H9 (cell line): ENCODE measurements at regions not wholly inside any gene's neighbourhood (a gene's known extent, or its start where the extent isn't known, plus 50 kb on each side); places are given as distances from the start of the nearest gene placed in this dataset.

Experiments used
- DNase-seq: peaks from one replicate; pipeline ENCODE4 v3.0.0-alpha.2; 2017
- H2AFZ ChIP-seq: one replicate; pipeline ENCODE4 v1.6.1; 2013; ENCODE audit warnings: mild to moderate bottlenecking, low read length, control low read depth, moderate library complexity
- H2AK5ac ChIP-seq: 2 replicates; pipeline ENCODE4 v1.6.1; 2013; ENCODE audit warnings: low read length, control low read depth, mixed read lengths; ENCODE audit not compliant: insufficient read length
- H2BK120ac ChIP-seq: one replicate; pipeline ENCODE4 v1.6.1; 2013; ENCODE audit warnings: low read depth, mild to moderate bottlenecking, low read length, control low read depth, inconsistent platforms; ENCODE audit not compliant: poor library complexity, severe bottlenecking
- H2BK12ac ChIP-seq: 2 replicates; pipeline ENCODE4 v1.6.1; 2013; ENCODE audit warnings: low read length, control low read depth, mixed read lengths, low read depth; ENCODE audit not compliant: insufficient read length
- H2BK15ac ChIP-seq: 2 replicates; pipeline ENCODE4 v1.6.1; 2013; ENCODE audit warnings: low read depth, low read length, control low read depth
- H2BK20ac ChIP-seq: one replicate; pipeline ENCODE4 v1.6.1; 2013; ENCODE audit warnings: low read depth, mild to moderate bottlenecking, low read length, control low read depth, inconsistent platforms; ENCODE audit not compliant: poor library complexity, severe bottlenecking
- H2BK5ac ChIP-seq: 2 replicates; pipeline ENCODE4 v1.6.1; 2013; ENCODE audit warnings: low read length, control low read depth, mixed read lengths; ENCODE audit not compliant: insufficient read length
- H3K14ac ChIP-seq: 2 replicates; pipeline ENCODE4 v1.6.1; 2013; ENCODE audit warnings: low read length, control low read depth; ENCODE audit not compliant: insufficient read depth
- H3K18ac ChIP-seq: 2 replicates; pipeline ENCODE4 v1.6.1; 2013; ENCODE audit warnings: low read depth, mild to moderate bottlenecking, mixed read lengths, low read length, control low read depth; ENCODE audit not compliant: insufficient read length
- H3K23ac ChIP-seq: 2 replicates; pipeline ENCODE4 v1.6.1; 2013; ENCODE audit warnings: low read length, control low read depth, mixed read lengths, low read depth; ENCODE audit not compliant: insufficient read length
- H3K23me2 ChIP-seq: 2 replicates; pipeline ENCODE4 v1.6.1; 2013; ENCODE audit warnings: low read depth, mild to moderate bottlenecking, mixed read lengths, low read length, control low read depth; ENCODE audit not compliant: insufficient read length, poor library complexity, severe bottlenecking
- H3K27ac ChIP-seq: 2 replicates; pipeline ENCODE4 v1.5.1; 2013; ENCODE audit warnings: low read length, control low read depth, mixed read lengths, low read depth; ENCODE audit not compliant: insufficient read length
- H3K27me3 ChIP-seq: 2 replicates; pipeline ENCODE4 v1.6.1; 2013; ENCODE audit warnings: low read length, control low read depth, inconsistent platforms; ENCODE audit not compliant: insufficient read depth
- H3K4ac ChIP-seq: 2 replicates; pipeline ENCODE4 v1.6.1; 2013; ENCODE audit warnings: low read depth, mild to moderate bottlenecking, control low read depth, inconsistent platforms, low read length, moderate library complexity
- H3K4me1 ChIP-seq: 2 replicates; pipeline ENCODE4 v1.6.1; 2013; ENCODE audit warnings: low read length, control low read depth, inconsistent platforms; ENCODE audit not compliant: insufficient read depth
- H3K4me2 ChIP-seq: 2 replicates; pipeline ENCODE4 v1.6.1; 2013; ENCODE audit warnings: low read length, control low read depth, mixed read lengths; ENCODE audit not compliant: insufficient read length, insufficient read depth
- H3K56ac ChIP-seq: 2 replicates; pipeline ENCODE4 v1.6.1; 2013; ENCODE audit warnings: low read depth, mild to moderate bottlenecking, mixed read lengths, low read length, control low read depth; ENCODE audit not compliant: insufficient read length
- H3K79me1 ChIP-seq: 2 replicates; pipeline ENCODE4 v1.6.1; 2013; ENCODE audit warnings: low read depth, mild to moderate bottlenecking, moderate library complexity, low read length, control low read depth, inconsistent platforms; ENCODE audit not compliant: insufficient read depth, poor library complexity, severe bottlenecking
- H3K79me2 ChIP-seq: 2 replicates; pipeline ENCODE4 v1.6.1; 2013; ENCODE audit warnings: low read length, control low read depth, inconsistent platforms; ENCODE audit not compliant: insufficient read depth
- H3K9ac ChIP-seq: 2 replicates; pipeline ENCODE4 v1.6.1; 2013; ENCODE audit warnings: low read length, control low read depth, mixed read lengths; ENCODE audit not compliant: insufficient read length; ENCODE audit errors: extremely low read depth
- H3K9me3 ChIP-seq: one replicate; pipeline ENCODE4 v1.6.1; 2013; ENCODE audit warnings: low read depth, low read length, inconsistent platforms; ENCODE audit not compliant: control insufficient read depth
- H3T11ph ChIP-seq: one replicate; pipeline ENCODE4 v1.6.1; 2013; ENCODE audit warnings: mild to moderate bottlenecking, low read length, control low read depth, inconsistent platforms
- H4K20me1 ChIP-seq: one replicate; pipeline ENCODE4 v1.6.1; 2013; ENCODE audit not compliant: control insufficient read depth, insufficient read length, insufficient read depth
- H4K5ac ChIP-seq: 2 replicates; pipeline ENCODE4 v1.6.1; 2013; ENCODE audit warnings: low read depth, mild to moderate bottlenecking, mixed read lengths, low read length, control low read depth; ENCODE audit not compliant: insufficient read length
- H4K8ac ChIP-seq: replicated peaks from 2 replicates; pipeline ENCODE4 v1.6.1; 2013; ENCODE audit warnings: low read length, control low read depth, mixed read lengths, low read depth; ENCODE audit not compliant: insufficient read length
- H4K91ac ChIP-seq: 2 replicates; pipeline ENCODE4 v1.6.1; 2013; ENCODE audit warnings: low read depth, mild to moderate bottlenecking, moderate library complexity, mixed read lengths, low read length, control low read depth; ENCODE audit not compliant: insufficient read length
- H3K27ac Mint-ChIP-seq, 3 experiments: 2 replicates in 2 of 3; 3 replicates in 1 of 3; pipeline ENCODE4 v1.8.0; 2020 to 2021; ENCODE audit warnings: mixed read lengths in 3 of 3, mild to moderate bottlenecking in 1 of 3, moderate library complexity in 1 of 3
- H3K27me3 Mint-ChIP-seq: 2 replicates; pipeline ENCODE4 v1.8.0; 2021; ENCODE audit warnings: low read depth, mild to moderate bottlenecking, moderate library complexity, mixed read lengths
- H3K36me3 Mint-ChIP-seq, 3 experiments: 2 replicates in 2 of 3; 3 replicates in 1 of 3; pipeline ENCODE4 v1.8.0; 2020 to 2021; ENCODE audit warnings: low read depth in 3 of 3, mixed read lengths in 3 of 3; ENCODE audit not compliant: insufficient read depth in 1 of 3
- H3K4me1 Mint-ChIP-seq, 2 experiments: 2 replicates each; pipeline ENCODE4 v1.8.0; 2020; ENCODE audit warnings: mixed read lengths in 2 of 2
- H3K4me3 Mint-ChIP-seq, 2 experiments: 2 replicates in 1 of 2; 3 replicates in 1 of 2; pipeline ENCODE4 v1.8.0; 2020 to 2021; ENCODE audit warnings: mild to moderate bottlenecking in 2 of 2, mixed read lengths in 2 of 2, moderate library complexity in 1 of 2
- H3K9me3 Mint-ChIP-seq, 2 experiments: 2 replicates in 1 of 2; 3 replicates in 1 of 2; pipeline ENCODE4 v1.8.0; 2020; ENCODE audit warnings: mild to moderate bottlenecking in 2 of 2, mixed read lengths in 2 of 2, moderate library complexity in 1 of 2
- WGBS: extraction: QIAGEN DNeasy Blood & Tissue Kit; methylation state at CpG from one replicate; pipeline ENCODE4 v1.1.7; 2013; ENCODE audit warnings: missing lambda C conversion rate, low lambda C conversion rate, mixed read lengths; ENCODE audit not compliant: insufficient read length; ENCODE audit errors: extremely low coverage; 5-methylcytosine and 5-hydroxymethylcytosine counted together
- TF ChIP-seq, protein P1 (sequence below): fragments of 200-600 bp; sonication (generic); conservative IDR thresholded peaks from 3 replicates; pipeline ENCODE4 v1.8.0; 2021; ENCODE audit warnings: antibody characterized with exemption, mild to moderate bottlenecking

DNA sequence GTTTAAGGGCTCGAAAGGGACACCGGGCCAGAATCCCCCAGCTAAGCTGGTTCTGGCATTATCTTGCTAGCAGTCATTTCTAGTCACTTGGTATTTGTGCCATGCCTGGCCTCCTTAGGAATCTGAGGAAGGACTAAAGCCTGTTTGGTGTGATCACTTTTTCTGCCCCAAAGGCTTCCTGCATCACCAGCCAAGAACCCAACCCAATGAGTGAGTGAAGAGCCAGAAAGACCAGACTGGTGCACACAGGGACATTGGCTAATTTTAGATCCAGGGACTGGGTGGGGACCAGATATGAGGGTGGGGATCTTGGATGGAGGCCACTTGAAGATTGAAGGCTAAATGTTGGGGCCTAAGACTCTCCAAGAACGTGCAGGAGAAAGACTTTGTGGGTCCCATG is 411.9 kb upstream of the TNP1 start:
- peaks cover 88% of the 10 kb centered on the region for H3K27me3 ChIP-seq
- H4K5ac ChIP-seq, result no peak overlapping the region
- peaks cover 16% of the 10 kb centered on the region for H3K9me3 ChIP-seq
- no peak overlapping the region for H2BK120ac ChIP-seq
- peaks cover 19 to 26% of the 10 kb centered on the region in 2 experiments for H3K9me3 Mint-ChIP-seq
- H3K4ac ChIP-seq, result no peak overlapping the region
- no peak overlapping the region for H3K27ac Mint-ChIP-seq
- no peak overlapping the region for H2AFZ ChIP-seq
- H3K18ac ChIP-seq, result no peak overlapping the region
- H4K20me1 ChIP-seq, result no peaks in the 10 kb centered on the region
- H3T11ph ChIP-seq, result no peak overlapping the region
- no peaks in the 10 kb centered on the region for H3K4me1 ChIP-seq
- H3K27me3 Mint-ChIP-seq, result peaks cover 100% of the 10 kb centered on the region
- no peak overlapping the region for H3K4me2 ChIP-seq
- no CpG with 5 or more reads among the region's 3 CpGs for WGBS
- H3K4me3 Mint-ChIP-seq, result no peak overlapping the region
- no peak overlapping the region for H2BK15ac ChIP-seq
- H4K91ac ChIP-seq, result no peak overlapping the region
- H3K27ac ChIP-seq, result no peak overlapping the region
- H3K36me3 Mint-ChIP-seq, result peaks cover 5 to 13% (median 12%) of the 10 kb centered on the region in 3 experiments
- DNase-seq, result no peak
- H3K23ac ChIP-seq, result no peak overlapping the region
- H3K23me2 ChIP-seq, result no peaks in the 10 kb centered on the region
- no peak overlapping the region for H2BK12ac ChIP-seq
- H3K4me1 Mint-ChIP-seq, result peaks cover 13% of the 10 kb centered on the region in 2 experiments
- no peak overlapping the region for H2AK5ac ChIP-seq
- TF ChIP-seq, protein P1, sequence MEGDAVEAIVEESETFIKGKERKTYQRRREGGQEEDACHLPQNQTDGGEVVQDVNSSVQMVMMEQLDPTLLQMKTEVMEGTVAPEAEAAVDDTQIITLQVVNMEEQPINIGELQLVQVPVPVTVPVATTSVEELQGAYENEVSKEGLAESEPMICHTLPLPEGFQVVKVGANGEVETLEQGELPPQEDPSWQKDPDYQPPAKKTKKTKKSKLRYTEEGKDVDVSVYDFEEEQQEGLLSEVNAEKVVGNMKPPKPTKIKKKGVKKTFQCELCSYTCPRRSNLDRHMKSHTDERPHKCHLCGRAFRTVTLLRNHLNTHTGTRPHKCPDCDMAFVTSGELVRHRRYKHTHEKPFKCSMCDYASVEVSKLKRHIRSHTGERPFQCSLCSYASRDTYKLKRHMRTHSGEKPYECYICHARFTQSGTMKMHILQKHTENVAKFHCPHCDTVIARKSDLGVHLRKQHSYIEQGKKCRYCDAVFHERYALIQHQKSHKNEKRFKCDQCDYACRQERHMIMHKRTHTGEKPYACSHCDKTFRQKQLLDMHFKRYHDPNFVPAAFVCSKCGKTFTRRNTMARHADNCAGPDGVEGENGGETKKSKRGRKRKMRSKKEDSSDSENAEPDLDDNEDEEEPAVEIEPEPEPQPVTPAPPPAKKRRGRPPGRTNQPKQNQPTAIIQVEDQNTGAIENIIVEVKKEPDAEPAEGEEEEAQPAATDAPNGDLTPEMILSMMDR, result no peak
- H3K56ac ChIP-seq, result no peak overlapping the region
- no peak overlapping the region for H4K8ac ChIP-seq
- H3K9ac ChIP-seq, result no peak overlapping the region
- H3K79me2 ChIP-seq, result no peaks in the 10 kb centered on the region
- H2BK20ac ChIP-seq, result no peak overlapping the region
- no peak overlapping the region for H2BK5ac ChIP-seq
- H3K79me1 ChIP-seq, result no peaks in the 10 kb centered on the region
- no peak overlapping the region for H3K14ac ChIP-seq
